Spleen (tissue), 11 donors: ENCODE measurements at regions not wholly inside any gene's neighbourhood (a gene's known extent, or its start where the extent isn't known, plus 50 kb on each side); places are given as distances from the start of the nearest gene placed in this dataset.

Experiments used
- DNase-seq: peaks from one replicate; pipeline ENCODE4 v3.0.0-alpha.2; 2020
- H3K27ac ChIP-seq, 8 donors: fragments of 200-600 bp; sonication (generic) in 7 of 8; 1 replicate in 4 of 8; 2 replicates in 4 of 8; pipeline versions ENCODE4 v1.5.0 to v1.8.0; 2016 to 2021; ENCODE audit warnings: inconsistent platforms in 4 of 8, mild to moderate bottlenecking in 4 of 8, moderate library complexity in 1 of 8
- H3K27me3 ChIP-seq, 7 donors: fragments of 200-600 bp; sonication (generic) in 6 of 7; replicated peaks in 1 of 7; 1 replicate in 4 of 7; 2 replicates in 3 of 7; pipeline versions ENCODE4 v1.5.0 to v1.8.0; 2016 to 2021; ENCODE audit warnings: inconsistent platforms in 3 of 7, mild to moderate bottlenecking in 1 of 7
- H3K36me3 ChIP-seq, 6 donors: fragments of 200-600 bp; sonication (generic) in 5 of 6; 1 replicate in 4 of 6; 2 replicates in 2 of 6; pipeline versions ENCODE4 v1.5.0 to v1.8.0; 2016 to 2021; ENCODE audit warnings: inconsistent platforms in 2 of 6
- H3K4me1 ChIP-seq, 6 donors: fragments of 200-600 bp; sonication (generic) in 5 of 6; 1 replicate in 3 of 6; 2 replicates in 3 of 6; pipeline versions ENCODE4 v1.5.0 to v1.8.0; 2016 to 2021; ENCODE audit warnings: inconsistent platforms in 3 of 6
- H3K4me3 ChIP-seq, 8 donors: fragments of 200-600 bp; sonication (generic) in 7 of 8; 1 replicate in 4 of 8; 2 replicates in 4 of 8; pipeline versions ENCODE4 v1.5.0 to v1.8.0; 2016 to 2021; ENCODE audit warnings: inconsistent platforms in 4 of 8, mild to moderate bottlenecking in 4 of 8, moderate library complexity in 2 of 8
- H3K9me3 ChIP-seq, 8 donors: fragments of 200-600 bp; sonication (generic) in 7 of 8; 1 replicate in 4 of 8; 2 replicates in 4 of 8; pipeline versions ENCODE4 v1.5.0 to v1.8.0; 2016 to 2021; ENCODE audit warnings: inconsistent platforms in 4 of 8
- POLR2A ChIP-seq, 3 donors: fragments of 450-650 bp; IDR thresholded peaks; one replicate each; pipeline ENCODE4 v1.5.1; 2017; ENCODE audit warnings: antibody characterized with exemption in 3 of 3, mild to moderate bottlenecking in 1 of 3
- POLR2AphosphoS5 ChIP-seq, 3 donors: sonication (generic); formaldehyde crosslinking; IDR thresholded peaks; one replicate each; pipeline ENCODE4 v1.5.1; 2017; ENCODE audit warnings: antibody characterized with exemption in 3 of 3
- WGBS, 5 donors: extraction: QIAGEN DNeasy Blood & Tissue Kit in 3 of 5; methylation state at CpG; one replicate each; pipeline versions ENCODE4 v1.1.5 to v1.1.7; 2013 to 2018; 5-methylcytosine and 5-hydroxymethylcytosine counted together
- intact Hi-C: fragments of 100-400 bp; cut with DNase I; formaldehyde crosslinking; loops from one replicate; pipeline ENCODE4 v1.15.0; 2023; ENCODE audit warnings: low total_unique reads
- TF ChIP-seq, protein P1 (sequence below), 11 experiments: fragments of 200-600 bp in 7 of 11; fragments of 450-650 bp in 4 of 11; sonication (generic) in 4 of 11; IDR thresholded peaks in 8 of 11; conservative IDR thresholded peaks in 3 of 11; 1 replicate in 7 of 11; 2 replicates in 4 of 11; pipeline versions ENCODE4 v1.4.0 to v1.8.0; 2016 to 2021; ENCODE audit warnings: antibody characterized with exemption in 11 of 11, inconsistent platforms in 4 of 11, mild to moderate bottlenecking in 1 of 11
- donor health status: healthy with polysubstance abuse.
- donor health status: DM: no; HTN: no; CAD: no; lungs with moderate emphysema.
- donor health status: DM: no; HTN: no; CAD: no.
- donor health status: Bipolar disorder and iron deficiency.
- donor health status: healthy.
- donor health status: DM: no; HTN: no; CAD: no.
- donor health status: DM: yes; HTN: yes; CAD: no.

DNA sequence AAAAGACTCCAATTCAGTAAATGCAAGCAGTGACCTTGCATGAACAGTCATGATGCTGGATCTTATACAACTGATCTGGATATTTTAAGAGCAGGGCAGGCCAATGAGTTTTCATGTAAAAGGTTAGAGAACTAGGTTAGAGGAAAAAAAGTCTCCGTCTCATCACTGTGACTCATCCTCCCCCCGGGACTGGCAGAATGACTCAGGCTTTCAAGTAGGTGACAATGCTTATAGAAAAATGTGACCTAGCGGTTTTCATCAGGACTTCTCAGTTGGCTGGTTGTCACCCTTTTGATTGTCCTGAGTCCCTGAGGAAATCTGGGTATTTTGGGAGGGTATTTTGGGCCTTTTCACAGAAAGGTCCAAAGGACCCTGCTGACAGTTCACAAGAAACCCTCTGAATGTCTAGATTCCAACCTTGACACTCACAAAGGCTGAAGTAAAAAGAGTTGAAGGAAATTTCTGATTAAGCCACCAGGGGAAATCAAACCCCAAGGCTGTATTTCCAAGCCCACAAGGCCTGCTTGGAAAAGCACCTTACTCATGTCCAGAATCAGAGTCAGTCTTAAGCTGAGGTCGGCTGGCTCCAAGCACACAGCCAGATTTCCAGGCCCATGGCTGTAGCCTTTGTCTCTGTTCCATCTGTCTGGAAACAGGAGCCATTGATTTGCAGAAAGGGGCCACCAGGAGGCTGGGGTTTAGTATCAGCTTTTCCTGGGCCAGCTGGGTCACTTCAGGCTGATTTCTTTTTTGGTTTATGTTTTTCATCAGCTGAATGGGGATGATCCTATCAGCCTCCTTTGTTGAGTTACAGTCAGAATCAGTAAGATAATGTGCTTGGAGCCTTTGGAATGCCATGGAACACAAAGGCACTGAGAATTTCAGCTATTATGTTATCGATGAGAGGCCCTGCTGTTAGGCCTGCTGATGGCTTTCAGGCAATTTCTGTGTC lies 226.4 kb upstream of the HABP2 start:
- H3K9me3 ChIP-seq, result peaks cover 0 to 3% (median 0%) of the 10 kb centered on the region in 8 donors
- H3K27ac ChIP-seq, result no peak overlapping the region
- no peak for DNase-seq
- intact Hi-C loops, result no loop called here
- H3K36me3 ChIP-seq, result no peaks in the 10 kb centered on the region
- no peak overlapping the region for H3K4me3 ChIP-seq
- no peak for TF ChIP-seq POLR2AphosphoS5 (IDR thresholded peaks at IDR 0.05)
- TF ChIP-seq, protein P1, sequence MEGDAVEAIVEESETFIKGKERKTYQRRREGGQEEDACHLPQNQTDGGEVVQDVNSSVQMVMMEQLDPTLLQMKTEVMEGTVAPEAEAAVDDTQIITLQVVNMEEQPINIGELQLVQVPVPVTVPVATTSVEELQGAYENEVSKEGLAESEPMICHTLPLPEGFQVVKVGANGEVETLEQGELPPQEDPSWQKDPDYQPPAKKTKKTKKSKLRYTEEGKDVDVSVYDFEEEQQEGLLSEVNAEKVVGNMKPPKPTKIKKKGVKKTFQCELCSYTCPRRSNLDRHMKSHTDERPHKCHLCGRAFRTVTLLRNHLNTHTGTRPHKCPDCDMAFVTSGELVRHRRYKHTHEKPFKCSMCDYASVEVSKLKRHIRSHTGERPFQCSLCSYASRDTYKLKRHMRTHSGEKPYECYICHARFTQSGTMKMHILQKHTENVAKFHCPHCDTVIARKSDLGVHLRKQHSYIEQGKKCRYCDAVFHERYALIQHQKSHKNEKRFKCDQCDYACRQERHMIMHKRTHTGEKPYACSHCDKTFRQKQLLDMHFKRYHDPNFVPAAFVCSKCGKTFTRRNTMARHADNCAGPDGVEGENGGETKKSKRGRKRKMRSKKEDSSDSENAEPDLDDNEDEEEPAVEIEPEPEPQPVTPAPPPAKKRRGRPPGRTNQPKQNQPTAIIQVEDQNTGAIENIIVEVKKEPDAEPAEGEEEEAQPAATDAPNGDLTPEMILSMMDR (IDR thresholded peaks at IDR 0.05 in 8 of 11, conservative IDR thresholded peaks at IDR 0.05 in 3 of 11), result no peak
- TF ChIP-seq POLR2A (IDR thresholded peaks at IDR 0.05), result no peak
- WGBS, 5 donors, result 50 to 56% (median 54%) methylated on average over 5 of the region's 5 CpGs
- peaks cover 0 to 24% (median 2%) of the 10 kb centered on the region in 6 donors for H3K4me1 ChIP-seq
- no peaks in the 10 kb centered on the region for H3K27me3 ChIP-seq

DNA sequence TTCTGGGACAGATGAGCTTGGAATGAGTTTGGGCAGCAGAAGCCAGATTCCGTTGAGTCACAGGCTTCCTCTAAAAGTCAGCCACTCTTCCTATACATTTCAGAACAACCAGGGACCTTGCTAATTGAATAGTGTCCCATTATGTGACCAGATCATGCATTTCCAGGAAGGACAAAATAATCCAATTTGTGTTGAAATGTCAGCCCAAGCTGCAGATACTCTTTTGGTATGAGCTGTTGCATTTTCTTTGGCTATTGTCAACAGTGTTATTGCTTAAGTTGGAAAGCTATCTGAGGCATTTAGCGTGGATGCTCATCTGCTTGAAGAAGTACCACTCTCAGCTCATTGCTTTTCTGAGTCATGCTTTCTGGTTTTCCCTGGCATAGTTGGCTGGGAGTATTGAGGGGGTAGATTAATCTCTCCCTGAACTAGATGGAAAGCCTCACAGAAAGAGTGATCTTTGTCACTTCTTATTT lies 223.7 kb upstream of the HABP2 start:
- peaks cover 0 to 7% (median 2%) of the 10 kb centered on the region in 8 donors for H3K9me3 ChIP-seq
- H3K27me3 ChIP-seq, result no peaks in the 10 kb centered on the region
- intact Hi-C loops, result no loop called here
- DNase-seq, result no peak
- no peaks in the 10 kb centered on the region for H3K36me3 ChIP-seq
- no peak overlapping the region for H3K4me3 ChIP-seq
- H3K27ac ChIP-seq, result no peak overlapping the region
- 72 to 88% (median 75%) methylated on average over 2 of the region's 2 CpGs for WGBS, 5 donors
- TF ChIP-seq POLR2AphosphoS5 (IDR thresholded peaks at IDR 0.05) (no peak), POLR2A (IDR thresholded peaks at IDR 0.05) (no peak)
- TF ChIP-seq, protein P1 (IDR thresholded peaks at IDR 0.05 in 8 of 11, conservative IDR thresholded peaks at IDR 0.05 in 3 of 11), result no peak
- peaks cover 0 to 10% (median 0%) of the 10 kb centered on the region in 6 donors for H3K4me1 ChIP-seq

DNA sequence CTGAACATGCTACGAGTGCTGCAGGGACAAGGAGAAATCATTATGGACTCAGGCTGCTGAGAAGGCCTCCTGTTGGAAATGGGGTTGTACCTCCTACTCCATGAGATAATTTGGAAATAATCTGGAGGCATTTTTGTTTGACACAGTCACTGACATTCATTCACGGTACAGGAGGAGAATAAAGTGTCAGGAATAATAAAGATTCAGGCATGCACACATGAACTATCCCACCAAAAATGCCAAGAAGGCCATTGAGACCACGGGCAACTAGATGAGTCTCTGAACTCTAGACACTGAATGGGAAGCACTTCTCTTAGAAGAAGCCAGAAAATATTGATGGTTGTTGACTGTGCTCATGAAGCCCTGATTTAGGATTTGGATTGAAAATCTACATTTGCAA lies 220.9 kb upstream of the HABP2 start:
- peaks cover 0 to under 1% (median 0%) of the 10 kb centered on the region in 6 donors for H3K4me1 ChIP-seq
- H3K9me3 ChIP-seq, result peaks cover 0 to 10% (median 3%) of the 10 kb centered on the region in 8 donors
- no peak for DNase-seq
- H3K36me3 ChIP-seq, result no peaks in the 10 kb centered on the region
- TF ChIP-seq POLR2AphosphoS5 (IDR thresholded peaks at IDR 0.05), result no peak
- TF ChIP-seq, protein P1 (IDR thresholded peaks at IDR 0.05 in 8 of 11, conservative IDR thresholded peaks at IDR 0.05 in 3 of 11), result no peak
- TF ChIP-seq POLR2A (IDR thresholded peaks at IDR 0.05), result no peak
- no peak overlapping the region for H3K27ac ChIP-seq
- intact Hi-C loops, result no loop called here
- no peak overlapping the region for H3K4me3 ChIP-seq
- H3K27me3 ChIP-seq, result no peaks in the 10 kb centered on the region
- 74 to 93% (median 87%) methylated on average over 2 to 3 of the region's 3 CpGs for WGBS, 5 donors

DNA sequence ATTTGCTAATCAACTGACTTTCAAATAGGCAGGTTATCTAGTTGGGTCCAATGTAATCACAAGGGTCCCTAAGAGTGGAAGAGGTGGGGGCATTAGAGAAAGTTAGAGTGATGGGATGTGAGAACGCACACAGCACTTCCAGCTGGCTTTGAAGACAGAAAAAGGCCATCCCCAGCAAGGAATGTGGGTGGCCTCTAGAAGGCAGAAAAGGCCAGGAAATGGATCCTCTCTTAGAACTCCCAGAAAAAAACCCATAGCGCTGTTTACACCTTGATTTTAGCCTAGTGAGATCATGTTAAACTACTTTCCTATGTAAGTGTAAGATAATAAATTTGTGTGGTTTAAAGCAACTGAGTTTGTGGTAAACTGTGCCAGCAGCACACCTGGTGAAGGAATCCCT lies 219.5 kb upstream of the HABP2 start:
- no peak for TF ChIP-seq POLR2AphosphoS5 (IDR thresholded peaks at IDR 0.05)
- no peak for TF ChIP-seq POLR2A (IDR thresholded peaks at IDR 0.05)
- TF ChIP-seq, protein P1 (IDR thresholded peaks at IDR 0.05 in 8 of 11, conservative IDR thresholded peaks at IDR 0.05 in 3 of 11), result no peak
- Histone ChIP-seq H3K9me3 (peaks cover 0 to 10% (median 3%) of the 10 kb centered on the region in 8 donors), H3K36me3 (no peaks in the 10 kb centered on the region), H3K4me3 (no peak overlapping the region), H3K27me3 (no peaks in the 10 kb centered on the region), H3K4me1 (no peaks in the 10 kb centered on the region), H3K27ac (no peak overlapping the region)
- WGBS, 5 donors, result 87 to 96% (median 91%) methylated on average over 2 of the region's 2 CpGs
- no peak for DNase-seq
- intact Hi-C loops, result no loop called here
